ENCODE measurements at regions not wholly inside any gene's neighbourhood (a gene's known extent, or its start where the extent isn't known, plus 50 kb on each side); places are given as distances from the start of the nearest gene placed in this dataset.

DNA sequence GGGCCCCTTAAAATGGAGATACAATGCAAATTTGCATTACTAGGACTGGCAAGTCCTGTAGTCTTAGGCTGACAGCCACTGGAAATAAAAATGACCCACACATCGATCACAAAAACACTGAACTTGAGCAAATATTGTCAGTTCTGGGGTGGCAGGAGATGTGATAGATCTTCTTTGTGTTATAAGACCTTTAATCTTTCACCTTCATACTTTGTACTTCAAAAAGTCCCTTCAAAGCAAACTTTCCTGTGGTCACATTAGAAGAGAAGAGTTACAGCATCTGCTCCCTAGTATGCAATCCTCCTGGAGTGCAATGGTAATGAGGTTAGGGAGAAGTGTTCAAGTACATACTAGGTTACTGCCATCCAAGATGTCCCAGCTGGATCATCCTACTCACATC is 149.4 kb upstream of the KCNMB2 start:
- Histone ChIP-seq H3K27ac (ENCODE audit: low read depth, low read length) (no peak overlapping the region), H3K27me3 (ENCODE audit: control insufficient read depth, insufficient read depth, low read length) (no peaks in the 10 kb centered on the region), H3K4me1 (ENCODE audit: control insufficient read depth, insufficient read depth, low read length) (no peaks in the 10 kb centered on the region), H3K4me3 (ENCODE audit: low read depth, low read length) (no peak overlapping the region), H3K9me3 (ENCODE audit: control insufficient read depth, insufficient read depth, low read length) (no peaks in the 10 kb centered on the region), H3K36me3 (ENCODE audit: control insufficient read depth, insufficient read depth, low read length) (no peaks in the 10 kb centered on the region)
- no peak for DNase-seq (ENCODE audit: low read depth in 4 of 6, low spot score in 6 of 6)
- WGBS (ENCODE audit: insufficient coverage): no CpG with 5 or more reads among the region's 1 CpG

DNA sequence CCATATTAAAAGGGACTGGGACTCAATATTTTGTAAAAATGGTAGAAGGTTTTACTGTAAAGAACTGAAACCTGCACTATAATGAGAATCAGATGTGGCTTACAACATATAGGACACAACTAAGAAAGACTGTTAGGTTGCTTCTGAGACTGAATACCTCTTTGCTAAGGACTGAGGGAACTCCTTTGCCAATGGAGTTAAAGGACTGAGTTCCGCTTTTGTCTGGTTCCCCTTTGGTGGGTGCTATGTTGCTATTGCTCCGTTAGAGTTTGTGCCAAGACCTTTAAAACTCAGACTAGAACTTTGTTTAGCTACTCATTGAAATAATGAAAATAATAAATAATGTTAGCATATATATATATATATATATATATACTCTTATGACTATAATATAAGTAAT is 147.8 kb upstream of the KCNMB2 start:
- H3K9me3 ChIP-seq (ENCODE audit: control insufficient read depth, insufficient read depth, low read length): no peaks in the 10 kb centered on the region
- H3K4me3 ChIP-seq (ENCODE audit: low read depth, low read length): no peak overlapping the region
- no peak overlapping the region for H3K27ac ChIP-seq (ENCODE audit: low read depth, low read length)
- no CpG with 5 or more reads among the region's 2 CpGs for WGBS (ENCODE audit: insufficient coverage)
- no peaks in the 10 kb centered on the region for H3K27me3 ChIP-seq (ENCODE audit: control insufficient read depth, insufficient read depth, low read length)
- H3K4me1 ChIP-seq (ENCODE audit: control insufficient read depth, insufficient read depth, low read length): no peaks in the 10 kb centered on the region
- no peak for DNase-seq (ENCODE audit: low read depth in 4 of 6, low spot score in 6 of 6)
- H3K36me3 ChIP-seq (ENCODE audit: control insufficient read depth, insufficient read depth, low read length): no peaks in the 10 kb centered on the region

DNA sequence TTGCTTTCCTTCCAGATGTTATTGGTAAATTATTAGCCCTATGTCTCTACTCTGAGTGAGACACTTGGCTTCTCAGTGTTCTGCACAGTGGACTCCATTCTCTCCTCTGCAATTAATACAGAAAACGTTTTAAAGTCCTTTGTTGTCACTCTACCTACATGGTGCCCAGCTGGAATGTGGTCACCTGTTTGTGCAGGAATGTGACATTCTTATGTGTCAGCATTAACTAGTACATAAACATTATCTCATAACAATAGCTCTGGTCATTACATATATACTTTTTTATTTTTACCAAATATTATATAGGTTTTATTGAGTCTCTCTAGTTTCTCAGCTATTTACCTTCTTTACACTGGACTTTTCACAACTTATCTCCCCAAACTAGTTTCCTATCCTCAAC is 147.0 kb upstream of the KCNMB2 start:
- Histone ChIP-seq H3K27ac (ENCODE audit: low read depth, low read length) (no peak overlapping the region), H3K36me3 (ENCODE audit: control insufficient read depth, insufficient read depth, low read length) (no peaks in the 10 kb centered on the region), H3K4me1 (ENCODE audit: control insufficient read depth, insufficient read depth, low read length) (no peaks in the 10 kb centered on the region), H3K9me3 (ENCODE audit: control insufficient read depth, insufficient read depth, low read length) (no peaks in the 10 kb centered on the region), H3K4me3 (ENCODE audit: low read depth, low read length) (no peak overlapping the region), H3K27me3 (ENCODE audit: control insufficient read depth, insufficient read depth, low read length) (no peaks in the 10 kb centered on the region)
- no CpG with 5 or more reads among the region's 1 CpG for WGBS (ENCODE audit: insufficient coverage)
- DNase-seq (ENCODE audit: low read depth in 4 of 6, low spot score in 6 of 6): no peak

DNA sequence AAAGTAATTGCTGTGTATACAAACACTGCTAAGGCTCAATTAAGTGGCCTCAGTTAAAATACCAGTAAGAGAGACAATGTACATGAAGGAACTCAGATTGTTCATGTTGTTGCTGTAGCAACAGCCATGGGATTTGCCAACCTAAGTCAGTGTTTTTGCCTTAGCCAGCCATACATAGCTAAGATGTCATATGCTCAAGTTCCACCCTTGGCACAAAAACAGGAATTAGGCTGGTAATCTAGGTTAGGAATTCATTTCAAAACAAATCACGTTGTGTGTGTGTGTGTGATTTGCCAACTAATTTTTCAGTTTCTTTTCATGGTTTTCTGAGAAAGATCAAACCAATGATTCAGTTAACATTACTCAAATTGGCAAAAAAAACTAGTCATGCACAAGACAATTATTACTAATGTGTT is 143.7 kb upstream of the KCNMB2 start:
- H3K4me1 ChIP-seq (ENCODE audit: control insufficient read depth, insufficient read depth, low read length): no peaks in the 10 kb centered on the region
- H3K27me3 ChIP-seq (ENCODE audit: control insufficient read depth, insufficient read depth, low read length): no peaks in the 10 kb centered on the region
- no peak overlapping the region for H3K27ac ChIP-seq (ENCODE audit: low read depth, low read length)
- H3K4me3 ChIP-seq (ENCODE audit: low read depth, low read length): no peak overlapping the region
- no peaks in the 10 kb centered on the region for H3K36me3 ChIP-seq (ENCODE audit: control insufficient read depth, insufficient read depth, low read length)
- H3K9me3 ChIP-seq (ENCODE audit: control insufficient read depth, insufficient read depth, low read length): no peaks in the 10 kb centered on the region
- peak in 2 of 6 donors; percentile 13 to 31 for DNase-seq (ENCODE audit: low read depth in 4 of 6, low spot score in 6 of 6)
- no CpG with 5 or more reads among the region's 1 CpG for WGBS (ENCODE audit: insufficient coverage)

DNA sequence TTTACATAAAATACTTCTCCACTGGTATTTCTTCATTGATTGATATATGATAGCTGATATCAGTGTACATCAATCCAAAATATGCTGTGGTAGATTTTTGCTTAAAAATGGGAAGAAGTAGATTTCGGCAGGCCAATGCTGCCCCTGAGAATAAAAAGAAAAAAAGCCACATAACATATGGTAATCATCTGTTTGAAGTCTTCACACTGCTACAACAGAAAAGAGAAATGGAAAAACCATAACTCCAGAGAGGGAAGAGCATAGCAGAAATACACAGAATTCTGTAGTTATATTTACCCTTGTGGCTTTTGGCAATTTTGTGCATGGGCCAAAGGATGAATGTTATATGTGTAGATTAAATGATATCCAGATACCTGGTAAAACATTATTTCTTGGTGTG is 143.1 kb upstream of the KCNMB2 start:
- no peaks in the 10 kb centered on the region for H3K4me1 ChIP-seq (ENCODE audit: control insufficient read depth, insufficient read depth, low read length)
- no peak overlapping the region for H3K27ac ChIP-seq (ENCODE audit: low read depth, low read length)
- no peak overlapping the region for H3K4me3 ChIP-seq (ENCODE audit: low read depth, low read length)
- no peaks in the 10 kb centered on the region for H3K36me3 ChIP-seq (ENCODE audit: control insufficient read depth, insufficient read depth, low read length)
- DNase-seq (ENCODE audit: low read depth in 4 of 6, low spot score in 6 of 6): no peak
- H3K27me3 ChIP-seq (ENCODE audit: control insufficient read depth, insufficient read depth, low read length): no peaks in the 10 kb centered on the region
- no CpG with 5 or more reads among the region's 1 CpG for WGBS (ENCODE audit: insufficient coverage)
- H3K9me3 ChIP-seq (ENCODE audit: control insufficient read depth, insufficient read depth, low read length): no peaks in the 10 kb centered on the region

DNA sequence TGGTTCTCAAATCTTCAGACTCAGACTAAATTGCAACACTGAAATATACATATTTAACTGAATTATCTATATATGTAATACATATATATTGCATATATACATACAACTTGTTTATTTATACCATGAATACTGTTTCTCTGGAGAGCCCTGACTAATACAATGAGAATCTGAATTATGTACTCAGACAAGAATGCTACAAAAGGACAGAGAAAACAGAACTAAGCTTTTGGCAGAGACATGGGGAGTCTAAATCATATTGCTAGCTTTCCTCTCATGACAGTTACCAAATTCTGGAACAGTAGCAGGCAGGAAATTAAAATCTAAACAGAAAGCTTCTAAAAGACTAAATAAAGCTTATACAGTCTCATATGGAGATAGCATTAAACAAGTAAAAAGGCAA is 142.4 kb upstream of the KCNMB2 start:
- no peak overlapping the region for H3K4me3 ChIP-seq (ENCODE audit: low read depth, low read length)
- H3K27ac ChIP-seq (ENCODE audit: low read depth, low read length): no peak overlapping the region
- no peak for DNase-seq (ENCODE audit: low read depth in 4 of 6, low spot score in 6 of 6)
- no peaks in the 10 kb centered on the region for H3K27me3 ChIP-seq (ENCODE audit: control insufficient read depth, insufficient read depth, low read length)
- H3K36me3 ChIP-seq (ENCODE audit: control insufficient read depth, insufficient read depth, low read length): no peaks in the 10 kb centered on the region
- H3K9me3 ChIP-seq (ENCODE audit: control insufficient read depth, insufficient read depth, low read length): peaks cover 4% of the 10 kb centered on the region
- H3K4me1 ChIP-seq (ENCODE audit: control insufficient read depth, insufficient read depth, low read length): no peaks in the 10 kb centered on the region

DNA sequence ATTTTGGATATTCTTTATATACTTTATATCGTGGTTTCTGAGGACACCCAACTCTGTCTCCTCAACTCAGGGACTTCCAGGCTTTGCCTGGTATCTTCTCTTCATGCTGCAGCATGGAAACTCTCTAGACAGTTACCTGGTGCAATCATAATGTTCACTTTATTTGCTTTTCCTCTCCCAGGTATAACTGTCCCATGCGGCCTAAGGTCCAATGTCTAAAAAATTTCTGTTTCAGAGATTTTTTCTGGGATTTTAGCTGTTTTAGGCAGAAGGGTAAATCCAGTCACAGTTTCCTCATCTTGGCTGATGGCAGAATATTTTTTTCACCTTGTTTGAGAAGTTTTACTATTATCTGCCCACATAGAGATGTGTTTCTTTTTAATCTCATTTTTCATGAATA is 139.9 kb upstream of the KCNMB2 start:
- H3K9me3 ChIP-seq (ENCODE audit: control insufficient read depth, insufficient read depth, low read length): peaks cover 4% of the 10 kb centered on the region
- H3K27ac ChIP-seq (ENCODE audit: low read depth, low read length): no peak overlapping the region
- WGBS (ENCODE audit: insufficient coverage): no CpG with 5 or more reads among the region's 2 CpGs
- no peaks in the 10 kb centered on the region for H3K36me3 ChIP-seq (ENCODE audit: control insufficient read depth, insufficient read depth, low read length)
- H3K27me3 ChIP-seq (ENCODE audit: control insufficient read depth, insufficient read depth, low read length): no peaks in the 10 kb centered on the region
- H3K4me3 ChIP-seq (ENCODE audit: low read depth, low read length): no peak overlapping the region
- H3K4me1 ChIP-seq (ENCODE audit: control insufficient read depth, insufficient read depth, low read length): no peaks in the 10 kb centered on the region
- DNase-seq (ENCODE audit: low read depth in 4 of 6, low spot score in 6 of 6): no peak

DNA sequence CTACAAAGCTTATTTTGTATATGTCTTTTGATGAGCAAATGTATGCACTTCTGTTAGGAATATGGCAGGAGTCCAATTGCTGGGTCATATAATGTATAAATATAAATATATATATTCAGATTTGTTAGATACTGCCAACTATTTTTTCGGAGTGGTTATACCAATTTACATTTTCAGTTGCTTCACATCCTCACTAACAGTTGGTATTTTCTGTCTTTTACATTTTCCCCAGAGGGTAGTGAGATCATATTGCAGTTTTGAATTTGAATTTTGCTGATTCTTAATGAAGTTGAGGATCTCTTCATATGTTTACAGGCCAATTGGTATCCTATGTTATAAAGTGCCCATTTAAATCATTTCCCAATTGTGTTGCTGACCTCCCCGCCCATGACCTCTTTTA is 139.0 kb upstream of the KCNMB2 start:
- peak in 1 of 6 donors; percentile 44 for DNase-seq (ENCODE audit: low read depth in 4 of 6, low spot score in 6 of 6)
- Histone ChIP-seq H3K9me3 (ENCODE audit: control insufficient read depth, insufficient read depth, low read length) (peaks cover 4% of the 10 kb centered on the region), H3K27me3 (ENCODE audit: control insufficient read depth, insufficient read depth, low read length) (no peaks in the 10 kb centered on the region), H3K27ac (ENCODE audit: low read depth, low read length) (no peak overlapping the region), H3K4me3 (ENCODE audit: low read depth, low read length) (no peak overlapping the region), H3K36me3 (ENCODE audit: control insufficient read depth, insufficient read depth, low read length) (no peaks in the 10 kb centered on the region), H3K4me1 (ENCODE audit: control insufficient read depth, insufficient read depth, low read length) (no peaks in the 10 kb centered on the region)
- no CpG with 5 or more reads among the region's 2 CpGs for WGBS (ENCODE audit: insufficient coverage)

DNA sequence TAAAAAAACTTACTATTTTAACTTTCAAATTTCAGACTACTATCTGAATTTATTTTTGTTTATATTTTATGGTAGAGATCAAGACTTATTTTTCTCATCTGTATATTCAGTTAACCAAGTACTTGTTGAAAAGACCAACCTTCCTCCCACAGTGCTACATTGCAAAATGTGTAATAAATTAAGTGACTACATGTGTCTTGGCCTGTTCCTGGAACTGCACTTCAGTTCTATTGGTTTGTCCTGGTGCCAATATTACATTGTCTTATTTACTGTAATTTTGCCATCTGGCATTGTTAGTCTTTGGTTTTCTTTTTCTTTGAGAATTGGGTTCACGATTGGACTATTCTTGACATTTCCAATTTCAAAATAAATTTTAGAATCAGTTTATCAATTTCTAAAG is 138.4 kb upstream of the KCNMB2 start:
- Histone ChIP-seq H3K4me3 (ENCODE audit: low read depth, low read length) (no peak overlapping the region), H3K9me3 (ENCODE audit: control insufficient read depth, insufficient read depth, low read length) (peaks cover 4% of the 10 kb centered on the region), H3K36me3 (ENCODE audit: control insufficient read depth, insufficient read depth, low read length) (no peaks in the 10 kb centered on the region), H3K4me1 (ENCODE audit: control insufficient read depth, insufficient read depth, low read length) (no peaks in the 10 kb centered on the region), H3K27me3 (ENCODE audit: control insufficient read depth, insufficient read depth, low read length) (no peaks in the 10 kb centered on the region), H3K27ac (ENCODE audit: low read depth, low read length) (no peak overlapping the region)
- DNase-seq (ENCODE audit: low read depth in 4 of 6, low spot score in 6 of 6): no peak
- WGBS (ENCODE audit: insufficient coverage): no CpG with 5 or more reads among the region's 1 CpG

DNA sequence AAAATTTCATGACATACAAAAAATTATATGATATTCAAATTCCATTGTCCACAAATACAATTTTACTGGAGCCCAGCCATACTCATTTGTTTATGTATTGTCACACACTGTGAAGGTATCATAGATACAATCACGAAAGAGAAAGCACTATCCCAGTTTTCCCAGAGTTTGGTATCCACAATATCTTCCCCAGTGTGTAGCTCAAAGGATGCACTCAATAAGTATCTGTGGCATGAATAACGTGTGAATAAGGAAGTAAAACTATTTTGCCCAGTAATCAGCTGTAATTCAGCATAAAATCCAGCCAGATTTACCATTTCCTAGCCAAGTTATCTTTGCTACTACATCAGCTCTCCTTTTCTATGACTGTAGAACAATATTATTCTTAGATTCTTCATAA is 131.3 kb upstream of the KCNMB2 start:
- Histone ChIP-seq H3K9me3 (ENCODE audit: control insufficient read depth, insufficient read depth, low read length) (no peaks in the 10 kb centered on the region), H3K36me3 (ENCODE audit: control insufficient read depth, insufficient read depth, low read length) (no peaks in the 10 kb centered on the region), H3K4me1 (ENCODE audit: control insufficient read depth, insufficient read depth, low read length) (no peaks in the 10 kb centered on the region), H3K27me3 (ENCODE audit: control insufficient read depth, insufficient read depth, low read length) (no peaks in the 10 kb centered on the region), H3K27ac (ENCODE audit: low read depth, low read length) (no peak overlapping the region), H3K4me3 (ENCODE audit: low read depth, low read length) (no peak overlapping the region)
- DNase-seq (ENCODE audit: low read depth in 4 of 6, low spot score in 6 of 6): no peak
- no CpG with 5 or more reads among the region's 2 CpGs for WGBS (ENCODE audit: insufficient coverage)
